Rectal smooth muscle tissue (tissue), 1 donor: ENCODE measurements at regions not wholly inside any gene's neighbourhood (a gene's known extent, or its start where the extent isn't known, plus 50 kb on each side); places are given as distances from the start of the nearest gene placed in this dataset.

Experiments
- H3K27ac ChIP-seq: one replicate; pipeline ENCODE4 v1.7.0; 2013; ENCODE audit warnings: low read depth, low read length, inconsistent platforms
- H3K27me3 ChIP-seq: one replicate; pipeline ENCODE4 v1.7.0; 2013; ENCODE audit warnings: low read length; ENCODE audit not compliant: control insufficient read depth, insufficient read depth
- H3K36me3 ChIP-seq: one replicate; pipeline ENCODE4 v1.7.0; 2013; ENCODE audit warnings: low read length; ENCODE audit not compliant: control insufficient read depth, insufficient read depth
- H3K4me1 ChIP-seq: one replicate; pipeline ENCODE4 v1.7.0; 2013; ENCODE audit warnings: low read length; ENCODE audit not compliant: control insufficient read depth, insufficient read depth
- H3K4me3 ChIP-seq: one replicate; pipeline ENCODE4 v1.7.0; 2013; ENCODE audit warnings: low read length
- H3K9ac ChIP-seq: one replicate; pipeline ENCODE4 v1.7.0; 2013; ENCODE audit warnings: low read length

GRCh38 chr15:70399204-70399603, 301.5 kb upstream of the TLE3 start:
- H3K27me3 ChIP-seq = peaks cover 4% of the 10 kb centered on the region
- H3K27ac ChIP-seq = no peak overlapping the region
- H3K4me3 ChIP-seq = no peak overlapping the region
- H3K9ac ChIP-seq = no peak overlapping the region
- H3K4me1 ChIP-seq = no peaks in the 10 kb centered on the region
- no peaks in the 10 kb centered on the region for H3K36me3 ChIP-seq

DNA sequence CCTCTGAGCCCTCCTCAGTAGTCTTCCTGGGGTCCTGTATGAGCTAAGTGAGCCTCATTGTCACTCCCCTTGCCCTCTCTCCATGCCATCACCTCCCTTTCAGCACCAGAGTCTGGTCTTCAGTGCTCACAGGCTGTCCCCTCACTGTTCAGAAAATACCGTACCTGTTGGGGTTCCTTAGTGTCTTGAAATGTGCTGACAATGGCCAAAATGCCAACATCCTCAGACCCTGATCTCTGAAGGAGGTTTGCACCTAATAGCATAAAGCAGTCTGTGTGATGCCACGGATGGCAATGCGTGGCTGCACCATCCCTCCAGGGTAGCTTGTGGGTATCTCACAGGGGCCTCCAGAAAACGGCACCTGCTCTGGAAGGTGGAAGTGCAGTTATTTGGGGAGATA, 301.0 kb upstream of the TLE3 start:
- Histone ChIP-seq H3K4me1 (no peaks in the 10 kb centered on the region), H3K36me3 (no peaks in the 10 kb centered on the region), H3K27me3 (peaks cover 4% of the 10 kb centered on the region), H3K27ac (no peak overlapping the region), H3K9ac (no peak overlapping the region), H3K4me3 (no peak overlapping the region)

- H3K9ac ChIP-seq = no peak overlapping the region
- no peak overlapping the region for H3K27ac ChIP-seq
- H3K27me3 ChIP-seq = peaks cover 4% of the 10 kb centered on the region
- H3K4me3 ChIP-seq = no peak overlapping the region
- H3K4me1 ChIP-seq = no peaks in the 10 kb centered on the region
- no peaks in the 10 kb centered on the region for H3K36me3 ChIP-seq
Observed at GRCh38 chr15:70396807-70397206, 299.1 kb upstream of the TLE3 start.

- Histone ChIP-seq H3K4me3 (no peak overlapping the region), H3K4me1 (no peaks in the 10 kb centered on the region), H3K27ac (no peak overlapping the region), H3K27me3 (peaks cover 4% of the 10 kb centered on the region), H3K9ac (no peak overlapping the region), H3K36me3 (no peaks in the 10 kb centered on the region)
Observed at GRCh38 chr15:70395164-70395563, 297.4 kb upstream of the TLE3 start.

GRCh38 chr15:70390723-70391122, 293.0 kb upstream of the TLE3 start:
- Histone ChIP-seq H3K27ac (no peak overlapping the region), H3K36me3 (no peaks in the 10 kb centered on the region), H3K9ac (no peak overlapping the region), H3K4me3 (no peak overlapping the region), H3K4me1 (no peaks in the 10 kb centered on the region), H3K27me3 (no peaks in the 10 kb centered on the region)

GRCh38 chr15:70387993-70388392, 290.3 kb upstream of the TLE3 start:
- Histone ChIP-seq H3K27me3 (no peaks in the 10 kb centered on the region), H3K27ac (no peak overlapping the region), H3K9ac (no peak overlapping the region), H3K4me3 (no peak overlapping the region), H3K4me1 (no peaks in the 10 kb centered on the region), H3K36me3 (no peaks in the 10 kb centered on the region)

DNA sequence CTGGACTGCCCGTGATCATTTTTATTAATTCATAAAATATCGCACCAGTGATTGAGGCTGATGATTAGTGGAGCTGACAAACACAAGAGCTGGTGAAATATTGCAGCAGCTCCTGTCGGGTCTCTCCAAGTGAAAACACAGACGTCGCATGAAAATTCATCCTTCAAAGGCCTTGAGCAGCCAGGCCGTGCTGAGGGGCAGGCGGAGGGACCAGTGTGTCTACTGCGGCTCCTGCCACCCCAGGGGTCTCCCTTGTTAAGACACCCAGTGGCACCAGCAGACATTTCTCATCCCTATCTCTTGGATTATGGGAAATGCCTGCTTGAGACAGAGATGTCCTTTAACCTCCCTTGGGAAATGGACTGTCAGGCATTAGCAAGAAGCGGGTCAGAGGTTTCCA, 289.4 kb upstream of the TLE3 start:
- Histone ChIP-seq H3K36me3 (no peaks in the 10 kb centered on the region), H3K27ac (no peak overlapping the region), H3K4me3 (no peak overlapping the region), H3K4me1 (no peaks in the 10 kb centered on the region), H3K9ac (no peak overlapping the region), H3K27me3 (no peaks in the 10 kb centered on the region)

DNA sequence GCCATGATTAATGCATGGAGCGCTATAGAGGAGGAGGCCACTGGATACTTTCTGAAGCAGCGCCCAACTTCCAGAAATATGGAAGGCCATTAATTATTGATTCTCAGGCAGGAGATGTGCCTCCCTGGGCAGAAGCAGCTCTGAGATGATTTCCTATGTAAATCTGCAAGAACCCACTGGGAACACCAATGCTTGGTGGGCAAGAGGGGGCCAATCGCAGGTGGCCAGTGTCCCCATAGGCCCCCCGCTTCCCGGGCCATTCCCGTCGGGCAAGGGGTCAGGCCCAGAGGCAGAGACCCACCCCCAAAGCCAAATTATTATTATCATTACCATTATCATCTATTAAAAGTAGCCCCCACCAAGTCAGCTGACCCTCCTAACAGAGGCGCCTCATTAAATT, 288.0 kb upstream of the TLE3 start:
- Histone ChIP-seq H3K36me3 (no peaks in the 10 kb centered on the region), H3K9ac (no peak overlapping the region), H3K4me1 (no peaks in the 10 kb centered on the region), H3K27me3 (no peaks in the 10 kb centered on the region), H3K27ac (no peak overlapping the region), H3K4me3 (no peak overlapping the region)

GRCh38 chr15:70385052-70385451, 287.3 kb upstream of the TLE3 start:
- no peak overlapping the region for H3K4me3 ChIP-seq
- H3K27ac ChIP-seq = no peak overlapping the region
- no peaks in the 10 kb centered on the region for H3K27me3 ChIP-seq
- no peak overlapping the region for H3K9ac ChIP-seq
- H3K4me1 ChIP-seq = no peaks in the 10 kb centered on the region
- H3K36me3 ChIP-seq = no peaks in the 10 kb centered on the region

DNA sequence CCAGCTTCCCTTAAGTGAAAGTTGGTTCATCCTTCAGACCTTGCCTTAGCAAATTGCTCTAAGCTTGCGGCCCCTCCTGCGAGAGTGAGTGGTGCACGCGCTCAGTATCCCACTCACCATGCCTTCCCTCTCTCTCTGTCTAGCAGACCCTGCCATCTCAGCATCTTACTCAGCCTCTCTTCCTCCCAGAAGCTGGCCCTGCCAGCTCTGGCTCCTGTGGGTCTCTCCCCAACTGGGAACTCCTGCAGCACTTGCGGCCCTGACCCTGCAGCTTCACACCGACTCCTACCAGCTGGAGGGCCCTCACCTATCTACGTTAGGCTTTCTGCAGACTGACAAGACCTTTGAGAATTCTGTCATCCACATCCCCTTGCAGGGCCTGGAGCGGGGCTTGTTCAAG, 286.1 kb upstream of the TLE3 start:
- no peak overlapping the region for H3K9ac ChIP-seq
- no peaks in the 10 kb centered on the region for H3K4me1 ChIP-seq
- H3K36me3 ChIP-seq = no peaks in the 10 kb centered on the region
- H3K4me3 ChIP-seq = no peak overlapping the region
- H3K27me3 ChIP-seq = no peaks in the 10 kb centered on the region
- no peak overlapping the region for H3K27ac ChIP-seq

- Histone ChIP-seq H3K36me3 (no peaks in the 10 kb centered on the region), H3K27ac (no peak overlapping the region), H3K27me3 (no peaks in the 10 kb centered on the region), H3K9ac (no peak overlapping the region), H3K4me3 (no peak overlapping the region), H3K4me1 (peaks cover 5% of the 10 kb centered on the region)
Observed at GRCh38 chr15:70382762-70383458, 285.2 kb upstream of the TLE3 start.

- Histone ChIP-seq H3K4me3 (no peak overlapping the region), H3K27me3 (no peaks in the 10 kb centered on the region), H3K4me1 (peaks cover 12% of the 10 kb centered on the region), H3K27ac (no peak overlapping the region), H3K36me3 (no peaks in the 10 kb centered on the region), H3K9ac (no peak overlapping the region)
Observed at GRCh38 chr15:70382009-70382749, 284.5 kb upstream of the TLE3 start.
